IMR-90 (cell line): ENCODE measurements at regions not wholly inside any gene's neighbourhood (a gene's known extent, or its start where the extent isn't known, plus 50 kb on each side); places are given as distances from the start of the nearest gene placed in this dataset.

Source experiments
- ATAC-seq: fragments of 200-7000 bp; cut with Tn5 transposase; 2 replicates; pipeline ENCODE4 v1.9.1; 2020; ENCODE audit warnings: low read depth, mild to moderate bottlenecking, moderate library complexity
- BruUV-seq: library from RNA; stranded (reverse); fragments of 400-500 nt; replicated peaks from 2 replicates; lab custom pipeline; 2021; lab: Mats Ljungman, UMichigan
- CTCF ChIA-PET: fragments of 300-600 bp; formaldehyde crosslinking; extraction: SDS; loops from one replicate; lab custom pipeline; 2021; ENCODE audit warnings: antibody characterized with exemption; lab: Yijun Ruan, JAX
- POLR2A ChIA-PET: fragments of 300-600 bp; sonication (Branson Sonifier 250); formaldehyde crosslinking; loops from one replicate; lab custom pipeline; 2022; ENCODE audit warnings: antibody characterized with exemption; ENCODE audit not compliant: unreplicated experiment; lab: Charles Lee
- DNase-seq: peaks from one replicate; pipeline ENCODE4 v3.0.0; 2013
- H2AFZ ChIP-seq: replicated peaks from 2 replicates; pipeline ENCODE3; 2013; ENCODE audit warnings: low read length, mild to moderate bottlenecking; ENCODE audit not compliant: poor library complexity
- H2AK5ac ChIP-seq: 2 replicates; pipeline ENCODE4 v1.6.1; 2013; ENCODE audit warnings: low read depth, low read length, inconsistent platforms
- H2AK9ac ChIP-seq: replicated peaks from 2 replicates; pipeline ENCODE3; 2013; ENCODE audit warnings: mild to moderate bottlenecking, low read depth, low read length, moderate library complexity; ENCODE audit not compliant: poor library complexity
- H2BK120ac ChIP-seq: 2 replicates; pipeline ENCODE4 v1.6.1; 2013; ENCODE audit warnings: low read depth, low read length, inconsistent platforms
- H2BK15ac ChIP-seq: 3 replicates; pipeline ENCODE4 v1.6.1; 2013; ENCODE audit warnings: low read depth, low read length, inconsistent platforms
- H2BK20ac ChIP-seq: 2 replicates; pipeline ENCODE4 v1.6.1; 2013; ENCODE audit warnings: low read depth, mild to moderate bottlenecking, inconsistent platforms, low read length, moderate library complexity
- H2BK5ac ChIP-seq: 2 replicates; pipeline ENCODE4 v1.6.1; 2013; ENCODE audit warnings: mild to moderate bottlenecking, low read depth, low read length, inconsistent platforms; ENCODE audit not compliant: poor library complexity, severe bottlenecking
- H3K14ac ChIP-seq: replicated peaks from 2 replicates; pipeline ENCODE4 v1.6.1; 2013; ENCODE audit warnings: low read depth, low read length, inconsistent platforms
- H3K18ac ChIP-seq: 2 replicates; pipeline ENCODE4 v1.6.1; 2013; ENCODE audit warnings: low read depth, low read length, control low read depth
- H3K23ac ChIP-seq: 2 replicates; pipeline ENCODE4 v1.6.1; 2013; ENCODE audit warnings: low read depth, low read length, inconsistent platforms
- H3K27ac ChIP-seq: 2 replicates; pipeline ENCODE4 v1.5.1; 2013; ENCODE audit warnings: mild to moderate bottlenecking, control low read depth, low read length; ENCODE audit not compliant: insufficient read depth
- H3K27me3 ChIP-seq: 2 replicates; pipeline ENCODE4 v1.6.1; 2013; ENCODE audit warnings: low read length; ENCODE audit not compliant: control insufficient read depth, insufficient read depth
- H3K36me3 ChIP-seq: 2 replicates; pipeline ENCODE4 v1.6.1; 2013; ENCODE audit warnings: low read length, mixed read lengths; ENCODE audit not compliant: control insufficient read depth, insufficient read depth
- H3K4ac ChIP-seq: 2 replicates; pipeline ENCODE4 v1.6.1; 2013; ENCODE audit warnings: low read depth, low read length, inconsistent platforms
- H3K4me1 ChIP-seq: 2 replicates; pipeline ENCODE4 v1.6.1; 2013; ENCODE audit warnings: low read length, mixed read lengths; ENCODE audit not compliant: control insufficient read depth, insufficient read depth
- H3K4me2 ChIP-seq: 2 replicates; pipeline ENCODE4 v1.6.1; 2013; ENCODE audit warnings: low read depth, mild to moderate bottlenecking, control low read depth, low read length, moderate library complexity
- H3K4me3 ChIP-seq: 2 replicates; pipeline ENCODE4 v1.5.1; 2013; ENCODE audit warnings: low read depth, mild to moderate bottlenecking, control low read depth, low read length, moderate library complexity; ENCODE audit not compliant: insufficient read depth
- H3K56ac ChIP-seq: 2 replicates; pipeline ENCODE4 v1.6.1; 2013; ENCODE audit warnings: low read length, inconsistent platforms; ENCODE audit not compliant: insufficient read depth; ENCODE audit errors: extremely low read depth
- H3K79me1 ChIP-seq, 2 experiments: 2 replicates each; pipeline ENCODE4 v1.6.1; 2013; ENCODE audit warnings: low read length in 2 of 2, inconsistent platforms in 1 of 2, low read depth in 1 of 2
- H3K9ac ChIP-seq: 2 replicates; pipeline ENCODE4 v1.6.1; 2013; ENCODE audit warnings: low read depth, low read length, control low read depth
- H3K9me1 ChIP-seq: 2 replicates; pipeline ENCODE4 v1.6.1; 2013; ENCODE audit warnings: low read length, inconsistent platforms; ENCODE audit not compliant: insufficient read depth
- H3K9me3 ChIP-seq: 2 replicates; pipeline ENCODE4 v1.6.1; 2013; ENCODE audit warnings: low read length; ENCODE audit not compliant: control insufficient read depth, insufficient read depth
- H4K20me1 ChIP-seq: 2 replicates; pipeline ENCODE4 v1.6.1; 2013; ENCODE audit warnings: low read length, inconsistent platforms; ENCODE audit not compliant: insufficient read depth
- H4K5ac ChIP-seq: 2 replicates; pipeline ENCODE4 v1.6.1; 2013; ENCODE audit warnings: mild to moderate bottlenecking, low read depth, low read length, control low read depth
- H4K8ac ChIP-seq, 2 experiments: 2 replicates each; pipeline ENCODE4 v1.6.1; 2013; ENCODE audit warnings: low read depth in 2 of 2, low read length in 2 of 2, control low read depth in 1 of 2, inconsistent platforms in 1 of 2
- H4K91ac ChIP-seq: 2 replicates; pipeline ENCODE4 v1.6.1; 2013; ENCODE audit warnings: low read depth, low read length, inconsistent platforms; ENCODE audit not compliant: insufficient read depth
- BHLHE40 ChIP-seq: fragments of 150-350 bp; IDR thresholded peaks from 2 replicates; pipeline ENCODE4 v1.6.1; 2016; ENCODE audit warnings: mild to moderate bottlenecking, low read depth, low read length
- CEBPB ChIP-seq: IDR thresholded peaks from 2 replicates; pipeline ENCODE4 v1.6.1; 2012; ENCODE audit warnings: low read depth, low read length, improper control_type of control experiment
- CTCF ChIP-seq: conservative IDR thresholded peaks from 2 replicates; pipeline ENCODE4 v1.5.1; 2012; ENCODE audit warnings: mild to moderate bottlenecking, low read depth, low read length, improper control_type of control experiment
- MAFK ChIP-seq: IDR thresholded peaks from 2 replicates; pipeline ENCODE4 v1.6.1; 2012; ENCODE audit warnings: low read depth, low read length, improper control_type of control experiment
- RCOR1 ChIP-seq: IDR thresholded peaks from 2 replicates; pipeline ENCODE4 v1.6.1; 2012; ENCODE audit warnings: mild to moderate bottlenecking, low read length, improper control_type of control experiment; ENCODE audit not compliant: insufficient replicate concordance
- WGBS, 2 experiments: methylation state at CpG; one replicate each; pipeline versions ENCODE4 v1.1.5 to v1.1.7; 2013; ENCODE audit warnings: missing lambda C conversion rate in 2 of 2; ENCODE audit not compliant: insufficient read length in 1 of 2; ENCODE audit errors: extremely low coverage in 2 of 2; 5-methylcytosine and 5-hydroxymethylcytosine counted together
- dilution Hi-C: fragments of 300-500 bp; cut with HindIII; formaldehyde crosslinking; loops from one replicate; pipeline ENCODE4 v1.14.3; 2018; ENCODE audit warnings: low sequenced_read_pairs; ENCODE audit not compliant: unreplicated experiment
- in situ Hi-C: fragments of 300-500 bp; cut with MboI; formaldehyde crosslinking; loops from 3 replicates; pipeline ENCODE4 v1.14.3; 2019; ENCODE audit warnings: low sequenced_read_pairs, inconsistent platforms, mixed read lengths
- intact Hi-C: fragments of 100-400 bp; cut with micrococcal nuclease; formaldehyde crosslinking; loops from 2 replicates; pipeline ENCODE4 v1.10.0; 2022
- TF ChIP-seq, protein P1 (sequence below): fragments of 150-350 bp; IDR thresholded peaks from 2 replicates; pipeline ENCODE4 v1.6.1; 2017; ENCODE audit warnings: mild to moderate bottlenecking, antibody characterized with exemption, low read length, low read depth

DNA sequence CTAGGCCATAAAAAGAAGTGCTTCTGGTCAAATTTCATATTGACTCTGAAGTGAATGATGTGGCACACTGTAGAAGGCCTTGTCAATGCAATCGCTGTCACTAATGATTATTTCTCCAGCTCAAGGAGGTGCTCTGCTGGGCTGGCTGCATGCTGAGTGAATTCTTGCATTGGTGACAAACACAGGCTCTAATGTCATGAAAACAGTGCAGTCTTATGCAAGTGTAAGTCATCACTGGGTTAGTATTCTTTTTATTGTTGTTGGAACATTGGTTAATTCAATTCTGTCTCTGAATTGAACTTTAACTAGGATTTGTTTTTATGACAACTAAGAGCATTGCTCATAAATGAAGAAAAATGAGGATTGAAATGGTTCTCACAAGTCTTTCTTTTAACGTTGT, 57.3 kb upstream of the CD180 start:
- ATAC-seq (no peak), DNase-seq (no peak)
- intact Hi-C loops = no loop called here
- in situ Hi-C loops = no loop called here
- no peak overlapping the region for H3K18ac ChIP-seq
- WGBS, 2 experiments = 40% methylated on average over 1 of the region's 2 CpGs; no CpG with 5 or more reads in 1 of the 2 experiments
- no peak overlapping the region for H3K4me3 ChIP-seq
- no peaks in the 10 kb centered on the region for H3K36me3 ChIP-seq
- H4K5ac ChIP-seq = no peak overlapping the region
- H3K9ac ChIP-seq = no peak overlapping the region
- no peak overlapping the region for H3K56ac ChIP-seq
- CTCF ChIA-PET = no interaction called here
- H3K27ac ChIP-seq = no peak overlapping the region
- H2BK5ac ChIP-seq = no peak overlapping the region
- no peaks in the 10 kb centered on the region for H3K27me3 ChIP-seq
- dilution Hi-C loops = no loop called here
- no peak overlapping the region for H3K23ac ChIP-seq
- H3K9me3 ChIP-seq = no peaks in the 10 kb centered on the region
- H3K4me1 ChIP-seq = no peaks in the 10 kb centered on the region
- H3K4me2 ChIP-seq = no peak overlapping the region
- H2BK15ac ChIP-seq = no peak overlapping the region
- H2BK20ac ChIP-seq = no peak overlapping the region
- TF ChIP-seq RCOR1 = no peak
- no peak for TF ChIP-seq BHLHE40
- no peak for TF ChIP-seq CTCF
- TF ChIP-seq, protein P1, sequence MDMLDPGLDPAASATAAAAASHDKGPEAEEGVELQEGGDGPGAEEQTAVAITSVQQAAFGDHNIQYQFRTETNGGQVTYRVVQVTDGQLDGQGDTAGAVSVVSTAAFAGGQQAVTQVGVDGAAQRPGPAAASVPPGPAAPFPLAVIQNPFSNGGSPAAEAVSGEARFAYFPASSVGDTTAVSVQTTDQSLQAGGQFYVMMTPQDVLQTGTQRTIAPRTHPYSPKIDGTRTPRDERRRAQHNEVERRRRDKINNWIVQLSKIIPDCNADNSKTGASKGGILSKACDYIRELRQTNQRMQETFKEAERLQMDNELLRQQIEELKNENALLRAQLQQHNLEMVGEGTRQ = no peak
- no peak for TF ChIP-seq MAFK
- no peak for TF ChIP-seq CEBPB
- no TSS peak for BruUV-seq
- H2AFZ ChIP-seq = no peak overlapping the region
- H2BK120ac ChIP-seq = no peak overlapping the region
- no peak overlapping the region for H4K8ac ChIP-seq
- H4K91ac ChIP-seq = no peak overlapping the region
- H4K20me1 ChIP-seq = no peaks in the 10 kb centered on the region
- no peak overlapping the region for H3K4ac ChIP-seq
- POLR2A ChIA-PET = no interaction called here
- no peak overlapping the region for H3K14ac ChIP-seq
- no peaks in the 10 kb centered on the region for H3K9me1 ChIP-seq
- no peak overlapping the region for H2AK9ac ChIP-seq
- no peaks in the 10 kb centered on the region for H3K79me1 ChIP-seq
- no peak overlapping the region for H2AK5ac ChIP-seq
